CD14-positive monocyte (primary cell): ENCODE measurements at regions not wholly inside any gene's neighbourhood (a gene's known extent, or its start where the extent isn't known, plus 50 kb on each side); places are given as distances from the start of the nearest gene placed in this dataset.

Experiments
- DNase-seq, 3 donors: peaks; one replicate each; pipeline ENCODE4 v3.0.0-alpha.2; 2011 to 2022
- H2AFZ ChIP-seq: 2 replicates; pipeline ENCODE4 v1.6.0; 2012; ENCODE audit warnings: mild to moderate bottlenecking, low read depth, low read length, inconsistent platforms; ENCODE audit not compliant: insufficient read depth, poor library complexity, severe bottlenecking
- H3K27ac ChIP-seq, 2 donors: 1 replicate in 1 of 2; 2 replicates in 1 of 2; pipeline ENCODE4 v1.5.1; 2012 to 2013; ENCODE audit warnings: low read length in 2 of 2, control low read depth in 1 of 2, inconsistent platforms in 1 of 2, low read depth in 1 of 2, mild to moderate bottlenecking in 1 of 2
- H3K27me3 ChIP-seq, 2 donors: one replicate each; pipeline versions ENCODE4 v1.6.0 to v1.6.1; 2011 to 2013; ENCODE audit warnings: low read length in 2 of 2; ENCODE audit not compliant: control insufficient read depth in 2 of 2, insufficient read depth in 2 of 2
- H3K36me3 ChIP-seq, 2 donors: replicated peaks in 1 of 2; 1 replicate in 1 of 2; 2 replicates in 1 of 2; pipeline versions ENCODE4 v1.5.1 to v1.6.1; 2012 to 2013; ENCODE audit warnings: low read length in 2 of 2, control low read depth in 1 of 2, inconsistent platforms in 1 of 2, mild to moderate bottlenecking in 1 of 2; ENCODE audit not compliant: insufficient read depth in 2 of 2, control insufficient read depth in 1 of 2
- H3K4me1 ChIP-seq, 2 donors: 1 replicate in 1 of 2; 2 replicates in 1 of 2; pipeline versions ENCODE4 v1.5.1 to v1.6.1; 2012 to 2013; ENCODE audit warnings: low read length in 2 of 2, control low read depth in 1 of 2, inconsistent platforms in 1 of 2, mild to moderate bottlenecking in 1 of 2, moderate library complexity in 1 of 2; ENCODE audit not compliant: insufficient read depth in 2 of 2, control insufficient read depth in 1 of 2
- H3K4me2 ChIP-seq: replicated peaks from 2 replicates; pipeline ENCODE3; 2012; ENCODE audit warnings: low read length, moderate library complexity, mild to moderate bottlenecking; ENCODE audit not compliant: poor library complexity, severe bottlenecking; ENCODE audit errors: extremely low read depth
- H3K4me3 ChIP-seq, 3 experiments: fragments of 200-600 bp in 1 of 3; sonication (generic) in 1 of 3; replicated peaks in 1 of 3; 1 replicate in 2 of 3; 2 replicates in 1 of 3; pipeline ENCODE4 v1.5.1; 2011 to 2013; ENCODE audit warnings: low read length in 3 of 3, mild to moderate bottlenecking in 3 of 3, control low read depth in 2 of 3, low read depth in 2 of 3, inconsistent platforms in 1 of 3, moderate library complexity in 1 of 3
- H3K79me2 ChIP-seq: 2 replicates; pipeline ENCODE4 v1.6.0; 2012; ENCODE audit warnings: mild to moderate bottlenecking, control low read depth, inconsistent platforms, low read length, moderate library complexity; ENCODE audit not compliant: insufficient read depth
- H3K9ac ChIP-seq: 2 replicates; pipeline ENCODE4 v1.6.0; 2017; ENCODE audit warnings: low read length, mild to moderate bottlenecking; ENCODE audit not compliant: insufficient read depth, poor library complexity, severe bottlenecking
- H3K9me3 ChIP-seq, 2 donors: replicated peaks in 1 of 2; 1 replicate in 1 of 2; 2 replicates in 1 of 2; pipeline versions ENCODE4 v1.5.1 to v1.6.1; 2012 to 2013; ENCODE audit warnings: low read length in 2 of 2, control low read depth in 1 of 2; ENCODE audit not compliant: control insufficient read depth in 1 of 2, insufficient read depth in 1 of 2
- H4K20me1 ChIP-seq: 2 replicates; pipeline ENCODE4 v1.6.0; 2012; ENCODE audit warnings: mild to moderate bottlenecking, low read length, control low read depth, moderate library complexity; ENCODE audit not compliant: insufficient read depth
- H3K27ac Mint-ChIP-seq, 7 donors: one replicate each; pipeline ENCODE4 v1.8.0; 2020; ENCODE audit warnings: mild to moderate bottlenecking in 7 of 7, mixed read lengths in 7 of 7, moderate library complexity in 6 of 7, inconsistent platforms in 2 of 7
- H3K27me3 Mint-ChIP-seq, 3 donors: one replicate each; pipeline ENCODE4 v1.8.0; 2021 to 2022; ENCODE audit warnings: low read depth in 3 of 3, mild to moderate bottlenecking in 3 of 3, mixed read lengths in 3 of 3, moderate library complexity in 3 of 3, inconsistent platforms in 1 of 3
- H3K36me3 Mint-ChIP-seq, 2 donors: one replicate each; pipeline ENCODE4 v1.8.0; 2020; ENCODE audit warnings: mixed read lengths in 2 of 2, inconsistent platforms in 1 of 2, mild to moderate bottlenecking in 1 of 2
- H3K4me1 Mint-ChIP-seq: one replicate; pipeline ENCODE4 v1.8.0; 2020; ENCODE audit warnings: mild to moderate bottlenecking, mixed read lengths
- H3K4me3 Mint-ChIP-seq, 2 donors: one replicate each; pipeline ENCODE4 v1.8.0; 2020; ENCODE audit warnings: mild to moderate bottlenecking in 2 of 2, mixed read lengths in 2 of 2, moderate library complexity in 1 of 2
- H3K9me3 Mint-ChIP-seq, 7 donors: one replicate each; pipeline ENCODE4 v1.8.0; 2020 to 2022; ENCODE audit warnings: mixed read lengths in 7 of 7, mild to moderate bottlenecking in 6 of 7, moderate library complexity in 6 of 7, inconsistent platforms in 2 of 7
- CTCF ChIP-seq: fragments of 200-600 bp; IDR thresholded peaks from one replicate; pipeline ENCODE4 v1.8.0; 2022; ENCODE audit warnings: antibody characterized with exemption, mild to moderate bottlenecking
- WGBS: methylation state at CpG from one replicate; pipeline ENCODE4 v1.1.5; 2013; ENCODE audit warnings: missing lambda C conversion rate; ENCODE audit not compliant: insufficient coverage; 5-methylcytosine and 5-hydroxymethylcytosine counted together
- intact Hi-C, 2 donors: fragments of 100-400 bp; cut with micrococcal nuclease; formaldehyde crosslinking; loops; one replicate each; pipeline versions ENCODE4 v1.15.0 to v1.15.1; 2023

DNA sequence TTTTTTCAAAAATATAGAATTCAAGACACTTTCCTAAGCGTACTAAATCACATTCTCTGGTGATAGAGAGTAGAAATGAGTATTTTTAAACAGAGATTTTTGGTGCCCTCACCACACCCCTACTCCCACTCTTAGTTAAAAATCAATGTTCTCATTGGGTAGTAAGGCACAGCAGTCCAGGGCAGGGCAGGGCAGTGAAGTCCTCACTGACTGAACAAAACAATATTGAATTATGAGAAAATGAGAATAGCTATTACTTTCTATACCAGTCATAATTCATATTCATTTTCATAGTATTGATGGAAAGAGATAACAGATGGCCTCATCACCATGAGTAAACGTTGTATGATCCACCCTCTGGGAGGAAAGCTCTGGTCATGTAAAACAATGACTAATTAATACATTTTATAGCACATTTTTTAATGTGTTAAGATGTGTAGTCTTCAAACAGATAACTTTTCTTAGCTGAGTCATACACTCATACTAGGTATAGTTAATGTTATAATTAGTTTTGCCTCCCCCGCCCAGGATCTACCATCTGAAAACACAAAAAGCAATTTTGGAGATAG is 686.1 kb downstream of the KCNJ3 start:
- Mint-ChIP-seq H3K9me3 (no peaks in the 10 kb centered on the region), H3K36me3 (no peaks in the 10 kb centered on the region), H3K27ac (no peak overlapping the region), H3K4me3 (no peak overlapping the region), H3K27me3 (no peaks in the 10 kb centered on the region), H3K4me1 (no peaks in the 10 kb centered on the region)
- no peaks in the 10 kb centered on the region for H3K4me1 ChIP-seq
- H3K79me2 ChIP-seq = no peaks in the 10 kb centered on the region
- DNase-seq = no peak
- intact Hi-C loops = no loop called here
- no peak overlapping the region for H3K4me3 ChIP-seq
- WGBS = no CpG with 5 or more reads among the region's 3 CpGs
- H2AFZ ChIP-seq = no peak overlapping the region
- no peak for TF ChIP-seq CTCF
- no peaks in the 10 kb centered on the region for H3K36me3 ChIP-seq
- H3K27ac ChIP-seq = no peak overlapping the region
- H3K9me3 ChIP-seq = no peaks in the 10 kb centered on the region
- H3K9ac ChIP-seq = no peak overlapping the region
- no peaks in the 10 kb centered on the region for H4K20me1 ChIP-seq
- no peaks in the 10 kb centered on the region for H3K27me3 ChIP-seq
- H3K4me2 ChIP-seq = no peak overlapping the region

DNA sequence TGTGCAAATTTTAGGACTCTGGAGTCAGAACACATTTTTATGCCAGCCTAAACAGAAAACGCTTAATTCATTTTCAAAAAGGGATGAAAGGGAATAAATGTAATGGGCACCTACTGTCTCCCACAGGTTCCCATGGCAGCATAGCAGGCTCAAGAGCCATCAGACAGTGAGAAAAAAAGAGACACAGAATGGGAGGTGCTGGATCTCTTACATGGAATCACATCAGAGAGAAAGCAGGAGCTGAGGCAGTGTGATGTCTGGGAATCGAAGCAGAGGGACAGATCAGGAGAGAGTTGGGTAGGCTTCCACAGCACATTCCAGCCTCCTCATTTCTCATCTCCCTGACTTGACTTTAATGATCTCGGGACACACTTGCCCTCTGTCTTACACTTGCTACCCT is 684.3 kb downstream of the KCNJ3 start:
- no peak for DNase-seq
- Histone ChIP-seq H3K4me2 (no peak overlapping the region), H2AFZ (no peak overlapping the region), H3K27ac (no peak overlapping the region), H3K27me3 (no peaks in the 10 kb centered on the region), H3K9ac (no peak overlapping the region), H3K36me3 (no peaks in the 10 kb centered on the region), H3K9me3 (no peaks in the 10 kb centered on the region), H3K4me3 (no peak overlapping the region), H4K20me1 (no peaks in the 10 kb centered on the region), H3K4me1 (no peaks in the 10 kb centered on the region), H3K79me2 (no peaks in the 10 kb centered on the region)
- TF ChIP-seq CTCF = no peak
- WGBS = 88% methylated on average over 2 of the region's 3 CpGs
- no peaks in the 10 kb centered on the region for H3K4me1 Mint-ChIP-seq
- H3K27me3 Mint-ChIP-seq = no peaks in the 10 kb centered on the region
- intact Hi-C loops = no loop called here
- no peaks in the 10 kb centered on the region for H3K36me3 Mint-ChIP-seq
- H3K9me3 Mint-ChIP-seq = no peaks in the 10 kb centered on the region
- no peak overlapping the region for H3K4me3 Mint-ChIP-seq
- H3K27ac Mint-ChIP-seq = no peak overlapping the region
